Neural progenitor cell (in vitro differentiated cells): ENCODE measurements at regions not wholly inside any gene's neighbourhood (a gene's known extent, or its start where the extent isn't known, plus 50 kb on each side); places are given as distances from the start of the nearest gene placed in this dataset.

Experiments
- EZH2 ChIP-seq: fragments of 200-600 bp; sonication (generic); IDR thresholded peaks from 2 replicates; pipeline ENCODE4 v1.6.1; 2017; ENCODE audit warnings: antibody characterized with exemption, mild to moderate bottlenecking, moderate library complexity
- EZH2phosphoT487 ChIP-seq: fragments of 200-600 bp; sonication (generic); IDR thresholded peaks from 2 replicates; pipeline ENCODE4 v1.6.1; 2017; ENCODE audit warnings: antibody characterized with exemption
- TF ChIP-seq, protein P1 (sequence below): fragments of 200-600 bp; sonication (generic); IDR thresholded peaks from 2 replicates; pipeline ENCODE4 v1.5.1; 2017; ENCODE audit warnings: antibody characterized with exemption, mild to moderate bottlenecking

DNA sequence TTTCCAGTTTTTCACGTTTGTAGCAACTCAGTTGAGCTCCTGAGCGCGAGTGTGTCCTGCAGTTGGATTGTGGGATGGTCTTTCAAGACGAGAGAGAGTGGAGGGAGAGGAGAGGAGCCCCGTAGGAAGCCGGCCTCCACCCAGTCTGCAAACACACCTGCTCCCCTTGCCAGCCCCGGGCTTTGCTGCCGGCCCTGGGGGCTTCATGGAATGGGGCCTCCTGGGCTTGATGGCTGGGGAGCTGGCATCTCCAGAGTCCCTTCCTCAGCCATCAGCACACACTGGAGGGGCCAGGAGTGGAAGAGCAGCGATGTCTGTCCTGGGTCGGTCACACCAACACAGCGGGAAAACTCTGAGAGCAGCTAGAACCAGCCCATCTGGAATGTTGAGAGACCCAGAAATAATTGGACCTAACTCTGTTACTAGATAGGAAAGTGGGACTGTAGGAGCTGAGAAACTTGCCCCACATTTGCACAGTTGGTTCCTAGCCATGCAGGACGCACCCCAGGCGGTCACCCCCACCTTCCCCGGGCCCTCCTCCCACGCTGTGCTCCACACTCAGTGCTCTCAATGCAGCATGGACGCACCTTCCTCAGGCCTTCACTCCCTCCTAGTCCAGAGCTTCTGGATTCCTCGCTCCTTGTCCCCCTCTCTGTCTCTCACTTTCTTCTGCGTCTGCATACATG is 69.6 kb downstream of the PTGR3 start:
- TF ChIP-seq, protein P1, sequence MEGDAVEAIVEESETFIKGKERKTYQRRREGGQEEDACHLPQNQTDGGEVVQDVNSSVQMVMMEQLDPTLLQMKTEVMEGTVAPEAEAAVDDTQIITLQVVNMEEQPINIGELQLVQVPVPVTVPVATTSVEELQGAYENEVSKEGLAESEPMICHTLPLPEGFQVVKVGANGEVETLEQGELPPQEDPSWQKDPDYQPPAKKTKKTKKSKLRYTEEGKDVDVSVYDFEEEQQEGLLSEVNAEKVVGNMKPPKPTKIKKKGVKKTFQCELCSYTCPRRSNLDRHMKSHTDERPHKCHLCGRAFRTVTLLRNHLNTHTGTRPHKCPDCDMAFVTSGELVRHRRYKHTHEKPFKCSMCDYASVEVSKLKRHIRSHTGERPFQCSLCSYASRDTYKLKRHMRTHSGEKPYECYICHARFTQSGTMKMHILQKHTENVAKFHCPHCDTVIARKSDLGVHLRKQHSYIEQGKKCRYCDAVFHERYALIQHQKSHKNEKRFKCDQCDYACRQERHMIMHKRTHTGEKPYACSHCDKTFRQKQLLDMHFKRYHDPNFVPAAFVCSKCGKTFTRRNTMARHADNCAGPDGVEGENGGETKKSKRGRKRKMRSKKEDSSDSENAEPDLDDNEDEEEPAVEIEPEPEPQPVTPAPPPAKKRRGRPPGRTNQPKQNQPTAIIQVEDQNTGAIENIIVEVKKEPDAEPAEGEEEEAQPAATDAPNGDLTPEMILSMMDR: no peak
- no peak for TF ChIP-seq EZH2
- no peak for TF ChIP-seq EZH2phosphoT487
